Mesenchymal stem cell (in vitro differentiated cells and primary cell): ENCODE measurements at regions not wholly inside any gene's neighbourhood (a gene's known extent, or its start where the extent isn't known, plus 50 kb on each side); places are given as distances from the start of the nearest gene placed in this dataset.
"Not testable (repeated sequence)": the region's sequence is repeated elsewhere in the genome, so short reads cannot be mapped to it uniquely, and the experiment has no call there.

Experiments used
- DNase-seq: peaks from one replicate; pipeline ENCODE4 v3.0.0-alpha.2; 2013
- H2AFZ ChIP-seq: one replicate; pipeline ENCODE4 v1.6.1; 2013; ENCODE audit warnings: low read depth, mild to moderate bottlenecking, control low read depth, inconsistent platforms, low read length, moderate library complexity
- H2AK5ac ChIP-seq: 2 replicates; pipeline ENCODE4 v1.6.1; 2013; ENCODE audit warnings: low read length, moderate library complexity, mild to moderate bottlenecking, inconsistent platforms; ENCODE audit not compliant: severe bottlenecking
- H2BK120ac ChIP-seq: one replicate; pipeline ENCODE4 v1.6.1; 2013; ENCODE audit warnings: low read depth, mild to moderate bottlenecking, inconsistent platforms, low read length, moderate library complexity
- H2BK12ac ChIP-seq, 2 experiments: one replicate each; pipeline ENCODE4 v1.6.1; 2013; ENCODE audit warnings: inconsistent platforms in 2 of 2, low read length in 2 of 2, mild to moderate bottlenecking in 2 of 2, moderate library complexity in 2 of 2, control low read depth in 1 of 2
- H2BK15ac ChIP-seq: one replicate; pipeline ENCODE4 v1.6.1; 2013; ENCODE audit warnings: mild to moderate bottlenecking, low read depth, inconsistent platforms; ENCODE audit not compliant: poor library complexity, severe bottlenecking
- H2BK5ac ChIP-seq: 2 replicates; pipeline ENCODE4 v1.6.1; 2013; ENCODE audit warnings: low read depth, mild to moderate bottlenecking, low read length, control low read depth, inconsistent platforms; ENCODE audit not compliant: poor library complexity, severe bottlenecking
- H3K14ac ChIP-seq, 2 experiments: one replicate each; pipeline ENCODE4 v1.6.1; 2013; ENCODE audit warnings: inconsistent platforms in 2 of 2, low read length in 2 of 2, control low read depth in 1 of 2, mild to moderate bottlenecking in 1 of 2, moderate library complexity in 1 of 2
- H3K18ac ChIP-seq, 2 experiments: one replicate each; pipeline ENCODE4 v1.6.1; 2013; ENCODE audit warnings: inconsistent platforms in 2 of 2, low read length in 2 of 2, control low read depth in 1 of 2, low read depth in 1 of 2, mild to moderate bottlenecking in 1 of 2
- H3K23ac ChIP-seq, 2 experiments: one replicate each; pipeline ENCODE4 v1.6.1; 2013; ENCODE audit warnings: inconsistent platforms in 2 of 2, low read length in 2 of 2, mild to moderate bottlenecking in 2 of 2, moderate library complexity in 2 of 2, control low read depth in 1 of 2
- H3K27ac ChIP-seq: 2 replicates; pipeline ENCODE4 v1.5.1; 2013; ENCODE audit warnings: mild to moderate bottlenecking, moderate library complexity, low read length, control low read depth, inconsistent platforms; ENCODE audit not compliant: poor library complexity, severe bottlenecking
- H3K27me3 ChIP-seq, 2 experiments: 2 replicates each; pipeline versions ENCODE4 v1.6.1 to v1.7.0; 2013; ENCODE audit warnings: low read length in 2 of 2, mild to moderate bottlenecking in 2 of 2, moderate library complexity in 2 of 2, control low read depth in 1 of 2, inconsistent platforms in 1 of 2; ENCODE audit not compliant: control insufficient read depth in 1 of 2, insufficient read depth in 1 of 2
- H3K36me3 ChIP-seq, 2 experiments: 2 replicates each; pipeline versions ENCODE4 v1.6.1 to v1.7.0; 2013; ENCODE audit warnings: low read length in 2 of 2, control low read depth in 1 of 2, inconsistent platforms in 1 of 2, low read depth in 1 of 2, mild to moderate bottlenecking in 1 of 2; ENCODE audit not compliant: insufficient read depth in 2 of 2, control insufficient read depth in 1 of 2
- H3K4ac ChIP-seq, 2 experiments: one replicate each; pipeline ENCODE4 v1.6.1; 2013; ENCODE audit warnings: inconsistent platforms in 2 of 2, low read length in 2 of 2, mild to moderate bottlenecking in 2 of 2, moderate library complexity in 2 of 2, control low read depth in 1 of 2, low read depth in 1 of 2
- H3K4me1 ChIP-seq: 2 replicates; pipeline ENCODE4 v1.6.1; 2013; ENCODE audit warnings: low read depth, low read length, control low read depth; ENCODE audit not compliant: control insufficient read depth, insufficient read depth
- H3K4me2 ChIP-seq: 2 replicates; pipeline ENCODE4 v1.6.1; 2013; ENCODE audit warnings: low read length, mild to moderate bottlenecking, inconsistent platforms; ENCODE audit not compliant: poor library complexity, severe bottlenecking
- H3K4me3 ChIP-seq, 2 experiments: 2 replicates each; pipeline versions ENCODE4 v1.5.1 to v1.7.0; 2013; ENCODE audit warnings: low read length in 2 of 2, mild to moderate bottlenecking in 2 of 2, control low read depth in 1 of 2, low read depth in 1 of 2; ENCODE audit not compliant: insufficient read depth in 1 of 2
- H3K79me1 ChIP-seq: replicated peaks from 2 replicates; pipeline ENCODE4 v1.6.1; 2013; ENCODE audit warnings: mild to moderate bottlenecking, control low read depth, low read length, inconsistent platforms; ENCODE audit not compliant: poor library complexity, severe bottlenecking
- H3K9ac ChIP-seq: 2 replicates; pipeline ENCODE4 v1.7.0; 2013; ENCODE audit warnings: mild to moderate bottlenecking, low read length, moderate library complexity
- H3K9me3 ChIP-seq: 2 replicates; pipeline ENCODE4 v1.7.0; 2013; ENCODE audit warnings: mild to moderate bottlenecking, low read length; ENCODE audit not compliant: control insufficient read depth
- H4K8ac ChIP-seq: one replicate; pipeline ENCODE4 v1.6.1; 2013; ENCODE audit warnings: inconsistent platforms, mild to moderate bottlenecking, low read length, moderate library complexity
- H4K91ac ChIP-seq: one replicate; pipeline ENCODE4 v1.6.1; 2013; ENCODE audit warnings: mild to moderate bottlenecking, low read length, inconsistent platforms
- WGBS: methylation state at CpG from one replicate; pipeline ENCODE4 v1.1.7; 2013; ENCODE audit warnings: mixed read lengths; 5-methylcytosine and 5-hydroxymethylcytosine counted together

GRCh38 chr14:106766551-106767277 lies 1240.3 kb downstream of the TMEM121 start:
- not testable (repeated sequence) for H2BK120ac ChIP-seq, H3K23ac ChIP-seq, H4K91ac ChIP-seq, H4K8ac ChIP-seq, H3K9ac ChIP-seq, H3K4me2 ChIP-seq, DNase-seq, H3K4ac ChIP-seq, H2BK15ac ChIP-seq, H2AK5ac ChIP-seq, H2BK12ac ChIP-seq, H2BK5ac ChIP-seq, H3K4me3 ChIP-seq, H3K18ac ChIP-seq, H3K36me3 ChIP-seq, H3K79me1 ChIP-seq, H3K9me3 ChIP-seq, H3K14ac ChIP-seq, H2AFZ ChIP-seq, H3K27me3 ChIP-seq, H3K4me1 ChIP-seq, H3K27ac ChIP-seq
- 2% methylated on average over 3 of the region's 5 CpGs for WGBS

GRCh38 chr14:106768230-106768629 lies 1241.8 kb downstream of the TMEM121 start:
- H3K9ac ChIP-seq, DNase-seq, H3K4me2 ChIP-seq, H3K14ac ChIP-seq, H2BK120ac ChIP-seq, H2AK5ac ChIP-seq, H2BK5ac ChIP-seq, H3K4me3 ChIP-seq, H3K4me1 ChIP-seq, H3K4ac ChIP-seq, H3K36me3 ChIP-seq, H2BK15ac ChIP-seq, H3K79me1 ChIP-seq, H2AFZ ChIP-seq, H3K9me3 ChIP-seq, H4K91ac ChIP-seq, H3K27ac ChIP-seq, H2BK12ac ChIP-seq, H3K18ac ChIP-seq, H3K27me3 ChIP-seq, H4K8ac ChIP-seq, H3K23ac ChIP-seq: not testable (repeated sequence)
- WGBS, result 62% methylated on average over 7 of the region's 8 CpGs

- not testable (repeated sequence) for H3K9ac ChIP-seq, H2BK5ac ChIP-seq, H3K4me2 ChIP-seq, H2AFZ ChIP-seq, H3K27ac ChIP-seq, H3K79me1 ChIP-seq, H3K27me3 ChIP-seq, H4K8ac ChIP-seq, DNase-seq, H2BK15ac ChIP-seq, H4K91ac ChIP-seq, H3K4ac ChIP-seq, H3K9me3 ChIP-seq, H3K36me3 ChIP-seq, H2BK120ac ChIP-seq, H3K4me3 ChIP-seq, H2AK5ac ChIP-seq, H2BK12ac ChIP-seq, H3K18ac ChIP-seq, H3K4me1 ChIP-seq, H3K23ac ChIP-seq, H3K14ac ChIP-seq
- 69% methylated on average over 3 of the region's 8 CpGs for WGBS
Measured at GRCh38 chr14:106768972-106769700, 1242.8 kb downstream of the TMEM121 start.

- DNase-seq, H3K36me3 ChIP-seq, H2BK120ac ChIP-seq, H2BK12ac ChIP-seq, H2AFZ ChIP-seq, H3K9ac ChIP-seq, H3K9me3 ChIP-seq, H2BK15ac ChIP-seq, H3K27ac ChIP-seq, H3K27me3 ChIP-seq, H3K4me2 ChIP-seq, H4K8ac ChIP-seq, H3K4me3 ChIP-seq, H3K4ac ChIP-seq, H2AK5ac ChIP-seq, H3K4me1 ChIP-seq, H3K14ac ChIP-seq, H4K91ac ChIP-seq, H3K18ac ChIP-seq, H3K79me1 ChIP-seq, H3K23ac ChIP-seq, H2BK5ac ChIP-seq: not testable (repeated sequence)
- WGBS, result no CpG with 5 or more reads among the region's 5 CpGs
Measured at GRCh38 chr14:106770158-106770672, 1243.8 kb downstream of the TMEM121 start.
